ENCODE measurements at regions not wholly inside any gene's neighbourhood (a gene's known extent, or its start where the extent isn't known, plus 50 kb on each side); places are given as distances from the start of the nearest gene placed in this dataset.

GRCh38 chr20:52033313-52033712, 158.3 kb downstream of the ZFP64 start:
- TF ChIP-seq ZNF274 (IDR thresholded peaks at IDR 0.05; ENCODE audit: low read depth, low read length) (no peak), YY1 (IDR thresholded peaks at IDR 0.05; ENCODE audit: insufficient read depth, insufficient read length) (no peak)

Data from NT2/D1 (cell line).